ENCODE measurements at regions not wholly inside any gene's neighbourhood (a gene's known extent, or its start where the extent isn't known, plus 50 kb on each side); places are given as distances from the start of the nearest gene placed in this dataset.

DNA sequence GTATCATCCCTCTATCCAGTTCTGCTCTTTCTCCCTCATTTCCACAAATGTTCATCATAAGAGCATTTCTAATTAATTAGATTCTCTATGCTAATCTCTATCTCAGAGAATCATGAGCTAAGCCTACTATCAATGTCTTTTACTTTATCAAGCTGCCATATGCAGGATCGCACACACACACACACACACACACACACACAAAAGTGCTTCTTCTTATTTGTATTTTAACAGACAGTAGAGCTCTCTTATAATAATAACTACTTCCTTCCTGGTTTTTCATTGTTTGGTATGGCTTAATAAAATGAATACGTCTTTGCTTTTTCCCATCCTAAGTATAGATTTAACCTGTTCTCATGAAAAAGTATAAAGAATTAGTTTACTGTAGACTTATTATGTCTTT is 170.2 kb downstream of the HAO1 start:
- Histone ChIP-seq H3K4me3 (ENCODE audit: low read length in 3 of 3) (no peak overlapping the region), H3K9me3 (ENCODE audit: control insufficient read depth in 2 of 3, insufficient read depth in 1 of 3, low read length in 3 of 3) (no peaks in the 10 kb centered on the region), H3K4me1 (ENCODE audit: control insufficient read depth in 2 of 3, insufficient read depth in 2 of 3, low read depth in 1 of 3, low read length in 3 of 3) (no peaks in the 10 kb centered on the region), H3K27ac (ENCODE audit: low read depth in 2 of 2, low read length in 2 of 2) (no peak overlapping the region), H3K36me3 (ENCODE audit: control insufficient read depth in 2 of 3, insufficient read depth in 3 of 3, low read length in 3 of 3) (no peaks in the 10 kb centered on the region), H3K27me3 (ENCODE audit: control insufficient read depth, insufficient read depth, low read length) (no peaks in the 10 kb centered on the region), H3K9ac (ENCODE audit: low read length in 3 of 3) (no peak overlapping the region)
- TF ChIP-seq, protein P1, sequence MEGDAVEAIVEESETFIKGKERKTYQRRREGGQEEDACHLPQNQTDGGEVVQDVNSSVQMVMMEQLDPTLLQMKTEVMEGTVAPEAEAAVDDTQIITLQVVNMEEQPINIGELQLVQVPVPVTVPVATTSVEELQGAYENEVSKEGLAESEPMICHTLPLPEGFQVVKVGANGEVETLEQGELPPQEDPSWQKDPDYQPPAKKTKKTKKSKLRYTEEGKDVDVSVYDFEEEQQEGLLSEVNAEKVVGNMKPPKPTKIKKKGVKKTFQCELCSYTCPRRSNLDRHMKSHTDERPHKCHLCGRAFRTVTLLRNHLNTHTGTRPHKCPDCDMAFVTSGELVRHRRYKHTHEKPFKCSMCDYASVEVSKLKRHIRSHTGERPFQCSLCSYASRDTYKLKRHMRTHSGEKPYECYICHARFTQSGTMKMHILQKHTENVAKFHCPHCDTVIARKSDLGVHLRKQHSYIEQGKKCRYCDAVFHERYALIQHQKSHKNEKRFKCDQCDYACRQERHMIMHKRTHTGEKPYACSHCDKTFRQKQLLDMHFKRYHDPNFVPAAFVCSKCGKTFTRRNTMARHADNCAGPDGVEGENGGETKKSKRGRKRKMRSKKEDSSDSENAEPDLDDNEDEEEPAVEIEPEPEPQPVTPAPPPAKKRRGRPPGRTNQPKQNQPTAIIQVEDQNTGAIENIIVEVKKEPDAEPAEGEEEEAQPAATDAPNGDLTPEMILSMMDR (IDR thresholded peaks at IDR 0.05; ENCODE audit: borderline replicate concordance, extremely low read depth, insufficient read depth) = no peak
- intact Hi-C loops (cut with DNase I) = no loop called here
- FAIRE-seq = no peak
- DNase-seq = no peak

DNA sequence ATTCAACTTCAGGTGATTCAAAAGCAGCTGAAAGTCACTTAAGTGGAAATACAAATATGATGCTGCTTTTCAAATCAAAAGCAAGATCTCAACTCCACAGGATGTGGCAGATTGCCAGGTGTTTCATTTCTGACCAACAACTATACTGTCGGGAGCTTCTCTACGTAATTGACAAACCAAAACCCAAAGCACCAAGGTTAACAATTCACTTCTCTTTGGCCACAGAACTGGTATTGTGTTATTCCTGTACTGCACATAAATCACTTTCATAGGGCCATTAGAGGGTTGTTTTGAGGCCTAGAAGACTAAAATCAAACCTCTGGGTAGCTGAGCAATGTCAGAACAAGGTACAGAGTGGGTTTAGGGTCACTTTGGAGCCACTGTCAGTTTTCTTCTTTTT is 169.7 kb downstream of the HAO1 start:
- no peak overlapping the region for H3K4me3 ChIP-seq (ENCODE audit: low read length in 3 of 3)
- FAIRE-seq (no peak), DNase-seq (peak in 2 of 5 donors; percentile 42 to 49)
- no peaks in the 10 kb centered on the region for H3K4me1 ChIP-seq (ENCODE audit: control insufficient read depth in 2 of 3, insufficient read depth in 2 of 3, low read depth in 1 of 3, low read length in 3 of 3)
- no peaks in the 10 kb centered on the region for H3K9me3 ChIP-seq (ENCODE audit: control insufficient read depth in 2 of 3, insufficient read depth in 1 of 3, low read length in 3 of 3)
- TF ChIP-seq, protein P1 (IDR thresholded peaks at IDR 0.05; ENCODE audit: borderline replicate concordance, extremely low read depth, insufficient read depth) = no peak
- H3K27ac ChIP-seq (ENCODE audit: low read depth in 2 of 2, low read length in 2 of 2) = no peak overlapping the region
- no peak overlapping the region for H3K9ac ChIP-seq (ENCODE audit: low read length in 3 of 3)
- H3K27me3 ChIP-seq (ENCODE audit: control insufficient read depth, insufficient read depth, low read length) = no peaks in the 10 kb centered on the region
- intact Hi-C loops (cut with DNase I) = no loop called here
- no peaks in the 10 kb centered on the region for H3K36me3 ChIP-seq (ENCODE audit: control insufficient read depth in 2 of 3, insufficient read depth in 3 of 3, low read length in 3 of 3)

DNA sequence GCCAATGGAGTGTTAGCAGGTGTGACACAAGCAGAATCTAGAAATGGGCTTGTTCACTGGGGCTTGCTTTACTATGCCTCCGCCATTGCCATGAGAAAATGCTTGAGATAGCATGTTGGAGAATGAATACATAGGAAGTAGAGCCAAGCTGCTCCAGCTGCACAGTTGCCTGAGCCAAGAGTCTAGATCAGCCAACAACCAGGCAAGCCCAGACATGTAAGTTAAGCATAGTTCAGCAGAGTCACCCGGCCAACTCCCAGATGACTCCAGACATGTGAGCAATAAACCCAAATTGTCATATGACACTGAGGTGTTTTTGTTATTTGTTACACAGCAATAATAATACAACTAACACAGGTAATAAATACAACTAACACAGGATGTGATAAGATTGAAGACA is 167.9 kb downstream of the HAO1 start:
- no peaks in the 10 kb centered on the region for H3K36me3 ChIP-seq (ENCODE audit: control insufficient read depth in 2 of 3, insufficient read depth in 3 of 3, low read length in 3 of 3)
- TF ChIP-seq, protein P1 (IDR thresholded peaks at IDR 0.05; ENCODE audit: borderline replicate concordance, extremely low read depth, insufficient read depth) = no peak
- H3K27ac ChIP-seq (ENCODE audit: low read depth in 2 of 2, low read length in 2 of 2) = no peak overlapping the region
- peaks cover 0 to 6% (median 0%) of the 10 kb centered on the region in 3 donors for H3K9me3 ChIP-seq (ENCODE audit: control insufficient read depth in 2 of 3, insufficient read depth in 1 of 3, low read length in 3 of 3)
- DNase-seq (no peak), FAIRE-seq (no peak)
- H3K4me3 ChIP-seq (ENCODE audit: low read length in 3 of 3) = no peak overlapping the region
- H3K9ac ChIP-seq (ENCODE audit: low read length in 3 of 3) = no peak overlapping the region
- no peaks in the 10 kb centered on the region for H3K4me1 ChIP-seq (ENCODE audit: control insufficient read depth in 2 of 3, insufficient read depth in 2 of 3, low read depth in 1 of 3, low read length in 3 of 3)
- intact Hi-C loops (cut with DNase I) = no loop called here
- no peaks in the 10 kb centered on the region for H3K27me3 ChIP-seq (ENCODE audit: control insufficient read depth, insufficient read depth, low read length)

DNA sequence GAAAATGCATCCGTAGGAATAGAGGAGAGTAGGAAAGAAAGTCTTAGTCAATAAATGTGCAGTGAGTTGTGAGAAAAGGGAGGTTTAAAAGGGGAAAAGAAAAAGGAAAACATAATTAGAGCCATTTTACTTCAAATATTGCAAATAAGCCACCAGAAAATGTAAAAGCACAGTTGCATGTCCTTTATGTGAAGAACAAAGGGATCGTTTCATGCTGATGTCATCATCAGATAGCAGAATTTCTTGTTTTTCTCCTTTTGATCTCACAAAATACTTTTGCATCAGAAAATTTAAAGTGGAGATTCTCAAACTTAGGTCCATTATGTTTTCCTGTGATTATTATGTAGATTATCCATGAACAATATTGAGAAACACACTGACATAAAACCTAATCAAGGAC is 166.7 kb downstream of the HAO1 start:
- H3K27me3 ChIP-seq (ENCODE audit: control insufficient read depth, insufficient read depth, low read length) = no peaks in the 10 kb centered on the region
- H3K27ac ChIP-seq (ENCODE audit: low read depth in 2 of 2, low read length in 2 of 2) = no peak overlapping the region
- FAIRE-seq (no peak), DNase-seq (no peak)
- H3K4me1 ChIP-seq (ENCODE audit: control insufficient read depth in 2 of 3, insufficient read depth in 2 of 3, low read depth in 1 of 3, low read length in 3 of 3) = no peaks in the 10 kb centered on the region
- TF ChIP-seq, protein P1 (IDR thresholded peaks at IDR 0.05; ENCODE audit: borderline replicate concordance, extremely low read depth, insufficient read depth) = no peak
- peaks cover 0 to 6% (median 2%) of the 10 kb centered on the region in 3 donors for H3K9me3 ChIP-seq (ENCODE audit: control insufficient read depth in 2 of 3, insufficient read depth in 1 of 3, low read length in 3 of 3)
- H3K36me3 ChIP-seq (ENCODE audit: control insufficient read depth in 2 of 3, insufficient read depth in 3 of 3, low read length in 3 of 3) = no peaks in the 10 kb centered on the region
- H3K9ac ChIP-seq (ENCODE audit: low read length in 3 of 3) = no peak overlapping the region
- H3K4me3 ChIP-seq (ENCODE audit: low read length in 3 of 3) = no peak overlapping the region
- intact Hi-C loops (cut with DNase I) = no loop called here
